WTC11 (cell line): ENCODE measurements at regions not wholly inside any gene's neighbourhood (a gene's known extent, or its start where the extent isn't known, plus 50 kb on each side); places are given as distances from the start of the nearest gene placed in this dataset.

Source experiments
- ATAC-seq: fragments of 200-7000 bp; cut with Tn5 transposase; 2 replicates; pipeline ENCODE4 v1.10.0; 2021; ENCODE audit warnings: mild to moderate bottlenecking, moderate library complexity
- CTCF ChIA-PET: fragments of 300-600 bp; sonication (Branson Sonifier 250); formaldehyde crosslinking; loops from one replicate; lab custom pipeline; 2021; ENCODE audit warnings: antibody characterized with exemption; lab: Charles Lee
- POLR2A ChIA-PET: fragments of 350-600 bp; sonication (Branson Sonifier 250); formaldehyde crosslinking; loops from one replicate; lab custom pipeline; 2021; ENCODE audit warnings: antibody characterized with exemption; lab: Charles Lee
- DNase-seq: peaks from one replicate; pipeline ENCODE4 v3.0.0; 2021; ENCODE audit warnings: low spot score
- H3K27ac Mint-ChIP-seq: 2 replicates; pipeline ENCODE4 v1.8.0; 2021; ENCODE audit warnings: mixed read lengths
- H3K27me3 Mint-ChIP-seq: 2 replicates; pipeline ENCODE4 v1.8.0; 2021; ENCODE audit warnings: low read depth, mild to moderate bottlenecking, moderate library complexity, mixed read lengths
- H3K36me3 Mint-ChIP-seq: 2 replicates; pipeline ENCODE4 v1.8.0; 2021; ENCODE audit warnings: mixed read lengths
- H3K4me1 Mint-ChIP-seq: 2 replicates; pipeline ENCODE4 v1.8.0; 2022; ENCODE audit warnings: mixed read lengths
- H3K4me3 Mint-ChIP-seq: 2 replicates; pipeline ENCODE4 v1.8.0; 2021; ENCODE audit warnings: mild to moderate bottlenecking, moderate library complexity, mixed read lengths
- H3K9me3 Mint-ChIP-seq: 2 replicates; pipeline ENCODE4 v1.8.0; 2021; ENCODE audit warnings: mixed read lengths
- ATF1 ChIP-seq: sonication (generic); formaldehyde crosslinking; IDR thresholded peaks from 2 replicates; pipeline ENCODE4 v1.8.1; 2023; ENCODE audit warnings: mild to moderate bottlenecking, moderate library complexity, missing genetic modification reagents
- CBFB ChIP-seq: sonication (generic); formaldehyde crosslinking; IDR thresholded peaks from 2 replicates; pipeline ENCODE4 v1.8.1; 2022; ENCODE audit warnings: mild to moderate bottlenecking, low read depth, missing genetic modification reagents
- CREM ChIP-seq: sonication (generic); formaldehyde crosslinking; IDR thresholded peaks from 2 replicates; pipeline ENCODE4 v1.8.1; 2022; ENCODE audit warnings: mild to moderate bottlenecking, missing genetic modification reagents, moderate library complexity
- FOXJ3 ChIP-seq: sonication (generic); formaldehyde crosslinking; IDR thresholded peaks from 2 replicates; pipeline ENCODE4 v1.9.0; 2021; ENCODE audit warnings: missing genetic modification reagents, mild to moderate bottlenecking, borderline replicate concordance
- GABPB1 ChIP-seq: sonication (generic); formaldehyde crosslinking; IDR thresholded peaks from 2 replicates; pipeline ENCODE4 v1.8.1; 2023; ENCODE audit warnings: mild to moderate bottlenecking, missing genetic modification reagents
- HMGA2 ChIP-seq: fragments of 250-450 bp; sonication (Bioruptor Pico); IDR thresholded peaks from 2 replicates; pipeline ENCODE4 v1.4.0; 2021; ENCODE audit warnings: mild to moderate bottlenecking, moderate library complexity
- JUN ChIP-seq: sonication (generic); formaldehyde crosslinking; IDR thresholded peaks from 2 replicates; pipeline ENCODE4 v1.8.0; 2023; ENCODE audit warnings: mild to moderate bottlenecking, missing genetic modification reagents
- KAT7 ChIP-seq: sonication (generic); formaldehyde crosslinking; IDR thresholded peaks from 2 replicates; pipeline ENCODE4 v1.8.1; 2023; ENCODE audit warnings: missing genetic modification reagents, mild to moderate bottlenecking, borderline replicate concordance
- MYBL2 ChIP-seq: sonication (generic); formaldehyde crosslinking; IDR thresholded peaks from 2 replicates; pipeline ENCODE4 v1.8.1; 2023; ENCODE audit warnings: mild to moderate bottlenecking, moderate library complexity, missing genetic modification reagents
- NFE2L1 ChIP-seq: sonication (generic); formaldehyde crosslinking; IDR thresholded peaks from 2 replicates; pipeline ENCODE4 v1.8.1; 2023; ENCODE audit warnings: missing genetic modification reagents
- NR1H2 ChIP-seq: sonication (generic); formaldehyde crosslinking; IDR thresholded peaks from 2 replicates; pipeline ENCODE4 v1.9.0; 2021; ENCODE audit warnings: mild to moderate bottlenecking, moderate library complexity, missing genetic modification reagents
- SP1 ChIP-seq: sonication (generic); formaldehyde crosslinking; conservative IDR thresholded peaks from 2 replicates; pipeline ENCODE4 v1.8.1; 2022; ENCODE audit warnings: missing genetic modification reagents
- TCF7 ChIP-seq: sonication (generic); formaldehyde crosslinking; IDR thresholded peaks from 2 replicates; pipeline ENCODE4 v1.8.0; 2022; ENCODE audit warnings: mild to moderate bottlenecking, low read depth, missing genetic modification reagents, moderate library complexity
- ZNF138 ChIP-seq: sonication (generic); formaldehyde crosslinking; conservative IDR thresholded peaks from 2 replicates; pipeline ENCODE4 v1.8.1; 2022; ENCODE audit warnings: mild to moderate bottlenecking, moderate library complexity, missing genetic modification reagents
- ZNF219 ChIP-seq: sonication (generic); formaldehyde crosslinking; IDR thresholded peaks from 2 replicates; pipeline ENCODE4 v1.8.0; 2023; ENCODE audit warnings: missing genetic modification reagents, mild to moderate bottlenecking, borderline replicate concordance
- ZNF396 ChIP-seq: fragments of 250-450 bp; sonication (Bioruptor Pico); IDR thresholded peaks from 2 replicates; pipeline ENCODE4 v1.8.0; 2021; ENCODE audit warnings: mild to moderate bottlenecking, moderate library complexity, borderline replicate concordance
- ZNF416 ChIP-seq: fragments of 250-450 bp; sonication (Bioruptor Pico); IDR thresholded peaks from 2 replicates; pipeline ENCODE4 v1.9.0; 2021; ENCODE audit warnings: mild to moderate bottlenecking, inconsistent platforms
- TF ChIP-seq, protein P1 (sequence below): sonication (generic); formaldehyde crosslinking; IDR thresholded peaks from 2 replicates; pipeline ENCODE4 v1.8.1; 2022; ENCODE audit warnings: missing genetic modification reagents, borderline replicate concordance
- TF ChIP-seq, protein P2 (sequence below): sonication (generic); formaldehyde crosslinking; IDR thresholded peaks from 2 replicates; pipeline ENCODE4 v1.8.0; 2023; ENCODE audit warnings: missing genetic modification reagents
- TF ChIP-seq, protein P3 (sequence below): sonication (generic); formaldehyde crosslinking; IDR thresholded peaks from 2 replicates; pipeline ENCODE4 v1.8.1; 2022; ENCODE audit warnings: mild to moderate bottlenecking, moderate library complexity, missing genetic modification reagents
- TF ChIP-seq, protein P4 (sequence below): sonication (generic); formaldehyde crosslinking; IDR thresholded peaks from 2 replicates; pipeline ENCODE4 v1.8.1; 2023; ENCODE audit warnings: mild to moderate bottlenecking, moderate library complexity, missing genetic modification reagents
- TF ChIP-seq, protein P5 (sequence below): sonication (generic); formaldehyde crosslinking; IDR thresholded peaks from 2 replicates; pipeline ENCODE4 v1.8.0; 2022; ENCODE audit warnings: mild to moderate bottlenecking, missing genetic modification reagents
- TF ChIP-seq, protein P6 (sequence below): sonication (generic); formaldehyde crosslinking; IDR thresholded peaks from 2 replicates; pipeline ENCODE4 v1.8.0; 2022; ENCODE audit warnings: missing genetic modification reagents

DNA sequence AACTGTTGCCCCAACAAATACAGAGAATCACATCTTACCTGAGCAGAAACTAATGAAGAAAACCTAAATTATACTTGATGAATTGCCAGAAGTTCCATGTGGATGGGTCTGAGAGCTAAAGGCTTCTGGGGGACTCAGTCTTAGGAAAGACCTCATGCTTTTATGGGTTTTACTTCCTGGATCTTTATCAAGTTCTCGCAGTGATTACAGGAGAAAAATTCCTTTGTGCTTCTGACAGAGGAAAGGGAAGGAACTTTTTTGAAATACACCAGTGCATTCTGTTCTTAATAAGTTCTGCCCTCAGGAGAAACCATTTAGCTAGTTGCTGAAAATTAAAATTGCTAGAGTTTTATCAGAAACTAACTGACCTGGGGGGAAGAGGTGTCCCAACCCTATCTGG is 203.9 kb upstream of the KITLG start:
- Mint-ChIP-seq H3K36me3 (peaks cover 4% of the 10 kb centered on the region), H3K27me3 (no peaks in the 10 kb centered on the region; the same call in 1 of the 2 replicates), H3K27ac (no peak overlapping the region), H3K4me1 (no peaks in the 10 kb centered on the region), H3K4me3 (no peak overlapping the region), H3K9me3 (peaks cover 15% of the 10 kb centered on the region)
- ATAC-seq (no peak), DNase-seq (no peak)
- POLR2A ChIA-PET, result no interaction called here
- CTCF ChIA-PET, result no interaction called here
- TF ChIP-seq CREM (CRISPR knock-in tag) (no peak), NR1H2 (no peak), GABPB1 (CRISPR knock-in tag) (no peak), TCF7 (no peak), ZNF219 (CRISPR knock-in tag) (no peak), ATF1 (CRISPR knock-in tag) (no peak)
- TF ChIP-seq, protein P1, sequence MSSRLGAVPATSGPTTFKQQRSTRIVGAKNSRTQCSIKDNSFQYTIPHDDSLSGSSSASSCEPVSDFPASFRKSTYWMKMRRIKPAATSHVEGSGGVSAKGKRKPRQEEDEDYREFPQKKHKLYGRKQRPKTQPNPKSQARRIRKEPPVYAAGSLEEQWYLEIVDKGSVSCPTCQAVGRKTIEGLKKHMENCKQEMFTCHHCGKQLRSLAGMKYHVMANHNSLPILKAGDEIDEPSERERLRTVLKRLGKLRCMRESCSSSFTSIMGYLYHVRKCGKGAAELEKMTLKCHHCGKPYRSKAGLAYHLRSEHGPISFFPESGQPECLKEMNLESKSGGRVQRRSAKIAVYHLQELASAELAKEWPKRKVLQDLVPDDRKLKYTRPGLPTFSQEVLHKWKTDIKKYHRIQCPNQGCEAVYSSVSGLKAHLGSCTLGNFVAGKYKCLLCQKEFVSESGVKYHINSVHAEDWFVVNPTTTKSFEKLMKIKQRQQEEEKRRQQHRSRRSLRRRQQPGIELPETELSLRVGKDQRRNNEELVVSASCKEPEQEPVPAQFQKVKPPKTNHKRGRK (CRISPR knock-in tag), result no peak
- TF ChIP-seq, protein P2, sequence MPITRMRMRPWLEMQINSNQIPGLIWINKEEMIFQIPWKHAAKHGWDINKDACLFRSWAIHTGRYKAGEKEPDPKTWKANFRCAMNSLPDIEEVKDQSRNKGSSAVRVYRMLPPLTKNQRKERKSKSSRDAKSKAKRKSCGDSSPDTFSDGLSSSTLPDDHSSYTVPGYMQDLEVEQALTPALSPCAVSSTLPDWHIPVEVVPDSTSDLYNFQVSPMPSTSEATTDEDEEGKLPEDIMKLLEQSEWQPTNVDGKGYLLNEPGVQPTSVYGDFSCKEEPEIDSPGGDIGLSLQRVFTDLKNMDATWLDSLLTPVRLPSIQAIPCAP (CRISPR knock-in tag), result no peak

DNA sequence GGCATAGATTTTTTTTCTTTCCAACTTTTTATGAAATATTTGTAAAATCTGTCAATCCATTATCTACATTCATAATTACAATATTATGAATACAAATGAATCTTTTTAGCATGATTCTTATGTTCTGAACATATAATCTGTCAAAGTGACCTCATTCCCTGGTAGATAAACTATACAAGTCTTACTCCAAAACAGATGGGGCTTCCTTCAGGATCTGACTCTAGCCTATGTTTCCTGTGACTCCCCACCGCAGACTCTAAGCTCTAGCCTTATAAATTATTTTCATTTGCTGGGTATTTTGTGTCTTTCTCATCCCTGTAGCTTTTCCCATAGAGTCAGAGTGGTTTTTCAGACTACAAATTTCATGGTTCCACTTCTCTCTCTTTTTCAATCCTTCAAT is 202.1 kb upstream of the KITLG start:
- no peak for ATAC-seq
- no peak for DNase-seq
- H3K27me3 Mint-ChIP-seq, result no peaks in the 10 kb centered on the region; the same call in 1 of the 2 replicates
- H3K4me1 Mint-ChIP-seq, result peaks cover 9% of the 10 kb centered on the region
- CTCF ChIA-PET, result no interaction called here
- no peaks in the 10 kb centered on the region for H3K36me3 Mint-ChIP-seq
- TF ChIP-seq, protein P3, sequence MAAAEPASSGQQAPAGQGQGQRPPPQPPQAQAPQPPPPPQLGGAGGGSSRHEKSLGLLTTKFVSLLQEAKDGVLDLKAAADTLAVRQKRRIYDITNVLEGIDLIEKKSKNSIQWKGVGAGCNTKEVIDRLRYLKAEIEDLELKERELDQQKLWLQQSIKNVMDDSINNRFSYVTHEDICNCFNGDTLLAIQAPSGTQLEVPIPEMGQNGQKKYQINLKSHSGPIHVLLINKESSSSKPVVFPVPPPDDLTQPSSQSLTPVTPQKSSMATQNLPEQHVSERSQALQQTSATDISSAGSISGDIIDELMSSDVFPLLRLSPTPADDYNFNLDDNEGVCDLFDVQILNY (CRISPR knock-in tag), result no peak
- TF ChIP-seq JUN (CRISPR knock-in tag) (no peak), NFE2L1 (no peak), SP1 (CRISPR knock-in tag) (no peak), ZNF396 (CRISPR knock-in tag) (no peak), ZNF416 (CRISPR knock-in tag) (no peak), HMGA2 (CRISPR knock-in tag) (no peak), FOXJ3 (CRISPR knock-in tag) (no peak), CBFB (CRISPR knock-in tag) (no peak), KAT7 (CRISPR knock-in tag) (no peak), MYBL2 (CRISPR knock-in tag) (no peak), ZNF138 (no peak)
- TF ChIP-seq, protein P4, sequence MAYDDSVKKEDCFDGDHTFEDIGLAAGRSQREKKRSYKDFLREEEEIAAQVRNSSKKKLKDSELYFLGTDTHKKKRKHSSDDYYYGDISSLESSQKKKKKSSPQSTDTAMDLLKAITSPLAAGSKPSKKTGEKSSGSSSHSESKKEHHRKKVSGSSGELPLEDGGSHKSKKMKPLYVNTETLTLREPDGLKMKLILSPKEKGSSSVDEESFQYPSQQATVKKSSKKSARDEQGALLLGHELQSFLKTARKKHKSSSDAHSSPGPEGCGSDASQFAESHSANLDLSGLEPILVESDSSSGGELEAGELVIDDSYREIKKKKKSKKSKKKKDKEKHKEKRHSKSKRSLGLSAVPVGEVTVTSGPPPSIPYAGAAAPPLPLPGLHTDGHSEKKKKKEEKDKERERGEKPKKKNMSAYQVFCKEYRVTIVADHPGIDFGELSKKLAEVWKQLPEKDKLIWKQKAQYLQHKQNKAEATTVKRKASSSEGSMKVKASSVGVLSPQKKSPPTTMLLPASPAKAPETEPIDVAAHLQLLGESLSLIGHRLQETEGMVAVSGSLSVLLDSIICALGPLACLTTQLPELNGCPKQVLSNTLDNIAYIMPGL, result no peak
- TF ChIP-seq, protein P5, sequence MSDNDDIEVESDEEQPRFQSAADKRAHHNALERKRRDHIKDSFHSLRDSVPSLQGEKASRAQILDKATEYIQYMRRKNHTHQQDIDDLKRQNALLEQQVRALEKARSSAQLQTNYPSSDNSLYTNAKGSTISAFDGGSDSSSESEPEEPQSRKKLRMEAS (CRISPR knock-in tag), result no peak
- TF ChIP-seq, protein P6, sequence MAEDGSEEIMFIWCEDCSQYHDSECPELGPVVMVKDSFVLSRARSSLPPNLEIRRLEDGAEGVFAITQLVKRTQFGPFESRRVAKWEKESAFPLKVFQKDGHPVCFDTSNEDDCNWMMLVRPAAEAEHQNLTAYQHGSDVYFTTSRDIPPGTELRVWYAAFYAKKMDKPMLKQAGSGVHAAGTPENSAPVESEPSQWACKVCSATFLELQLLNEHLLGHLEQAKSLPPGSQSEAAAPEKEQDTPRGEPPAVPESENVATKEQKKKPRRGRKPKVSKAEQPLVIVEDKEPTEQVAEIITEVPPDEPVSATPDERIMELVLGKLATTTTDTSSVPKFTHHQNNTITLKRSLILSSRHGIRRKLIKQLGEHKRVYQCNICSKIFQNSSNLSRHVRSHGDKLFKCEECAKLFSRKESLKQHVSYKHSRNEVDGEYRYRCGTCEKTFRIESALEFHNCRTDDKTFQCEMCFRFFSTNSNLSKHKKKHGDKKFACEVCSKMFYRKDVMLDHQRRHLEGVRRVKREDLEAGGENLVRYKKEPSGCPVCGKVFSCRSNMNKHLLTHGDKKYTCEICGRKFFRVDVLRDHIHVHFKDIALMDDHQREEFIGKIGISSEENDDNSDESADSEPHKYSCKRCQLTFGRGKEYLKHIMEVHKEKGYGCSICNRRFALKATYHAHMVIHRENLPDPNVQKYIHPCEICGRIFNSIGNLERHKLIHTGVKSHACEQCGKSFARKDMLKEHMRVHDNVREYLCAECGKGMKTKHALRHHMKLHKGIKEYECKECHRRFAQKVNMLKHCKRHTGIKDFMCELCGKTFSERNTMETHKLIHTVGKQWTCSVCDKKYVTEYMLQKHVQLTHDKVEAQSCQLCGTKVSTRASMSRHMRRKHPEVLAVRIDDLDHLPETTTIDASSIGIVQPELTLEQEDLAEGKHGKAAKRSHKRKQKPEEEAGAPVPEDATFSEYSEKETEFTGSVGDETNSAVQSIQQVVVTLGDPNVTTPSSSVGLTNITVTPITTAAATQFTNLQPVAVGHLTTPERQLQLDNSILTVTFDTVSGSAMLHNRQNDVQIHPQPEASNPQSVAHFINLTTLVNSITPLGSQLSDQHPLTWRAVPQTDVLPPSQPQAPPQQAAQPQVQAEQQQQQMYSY (CRISPR knock-in tag), result no peak
- no peak overlapping the region for H3K4me3 Mint-ChIP-seq
- POLR2A ChIA-PET, result no interaction called here
- no peak overlapping the region for H3K27ac Mint-ChIP-seq
- H3K9me3 Mint-ChIP-seq, result no peaks in the 10 kb centered on the region; the same call in 1 of the 2 replicates
